Adrenal gland (tissue), 5 donors: ENCODE measurements at regions not wholly inside any gene's neighbourhood (a gene's known extent, or its start where the extent isn't known, plus 50 kb on each side); places are given as distances from the start of the nearest gene placed in this dataset.

Experiments
- CTCF ChIP-seq, 6 experiments: fragments of 450-650 bp in 4 of 6; fragments of 200-600 bp in 2 of 6; sonication (generic) in 1 of 6; IDR thresholded peaks; 1 replicate in 5 of 6; 2 replicates in 1 of 6; pipeline versions ENCODE4 v1.5.1 to v1.8.0; 2016 to 2021; ENCODE audit warnings: antibody characterized with exemption in 6 of 6, mild to moderate bottlenecking in 2 of 6, moderate library complexity in 1 of 6
- POLR2A ChIP-seq, 2 donors: fragments of 450-650 bp; IDR thresholded peaks; one replicate each; pipeline ENCODE4 v1.6.1; 2017; ENCODE audit warnings: antibody characterized with exemption in 2 of 2, mild to moderate bottlenecking in 2 of 2, moderate library complexity in 1 of 2
- donor health status: DM: no; HTN: no; CAD: no.

GRCh38 chr6:113357041-113357440 lies 500.1 kb upstream of the MARCKS start:
- TF ChIP-seq POLR2A (IDR thresholded peaks at IDR 0.05) = no peak
- no peak for TF ChIP-seq CTCF (IDR thresholded peaks at IDR 0.05)
